ENCODE measurements at regions not wholly inside any gene's neighbourhood (a gene's known extent, or its start where the extent isn't known, plus 50 kb on each side); places are given as distances from the start of the nearest gene placed in this dataset.
"Not testable (repeated sequence)": the region's sequence is repeated elsewhere in the genome, so short reads cannot be mapped to it uniquely, and the experiment has no call there.

DNA sequence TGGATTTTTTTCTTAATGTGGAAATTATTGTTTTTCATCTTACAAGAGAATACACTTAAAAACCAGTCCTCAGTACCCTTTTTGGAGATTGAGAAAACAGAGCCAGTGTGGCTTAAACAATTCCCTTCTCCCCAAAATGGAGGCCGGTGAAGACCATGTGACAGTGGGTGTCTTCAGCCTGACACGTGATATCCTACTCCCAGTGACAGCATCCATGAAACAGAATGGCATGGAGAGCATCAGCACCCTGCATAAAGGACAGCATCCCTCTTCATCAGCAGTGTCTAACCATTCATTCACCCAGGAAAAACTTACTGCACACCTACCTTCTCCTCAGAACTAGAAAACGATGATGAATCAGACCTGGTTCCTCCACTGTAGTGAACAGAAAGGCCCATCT is 103.4 kb upstream of the RAI14 start:
- TF ChIP-seq, protein P1, sequence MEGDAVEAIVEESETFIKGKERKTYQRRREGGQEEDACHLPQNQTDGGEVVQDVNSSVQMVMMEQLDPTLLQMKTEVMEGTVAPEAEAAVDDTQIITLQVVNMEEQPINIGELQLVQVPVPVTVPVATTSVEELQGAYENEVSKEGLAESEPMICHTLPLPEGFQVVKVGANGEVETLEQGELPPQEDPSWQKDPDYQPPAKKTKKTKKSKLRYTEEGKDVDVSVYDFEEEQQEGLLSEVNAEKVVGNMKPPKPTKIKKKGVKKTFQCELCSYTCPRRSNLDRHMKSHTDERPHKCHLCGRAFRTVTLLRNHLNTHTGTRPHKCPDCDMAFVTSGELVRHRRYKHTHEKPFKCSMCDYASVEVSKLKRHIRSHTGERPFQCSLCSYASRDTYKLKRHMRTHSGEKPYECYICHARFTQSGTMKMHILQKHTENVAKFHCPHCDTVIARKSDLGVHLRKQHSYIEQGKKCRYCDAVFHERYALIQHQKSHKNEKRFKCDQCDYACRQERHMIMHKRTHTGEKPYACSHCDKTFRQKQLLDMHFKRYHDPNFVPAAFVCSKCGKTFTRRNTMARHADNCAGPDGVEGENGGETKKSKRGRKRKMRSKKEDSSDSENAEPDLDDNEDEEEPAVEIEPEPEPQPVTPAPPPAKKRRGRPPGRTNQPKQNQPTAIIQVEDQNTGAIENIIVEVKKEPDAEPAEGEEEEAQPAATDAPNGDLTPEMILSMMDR (IDR thresholded peaks at IDR 0.05): no peak
- H3K4me1 ChIP-seq (ENCODE audit: low read depth): peaks cover 14% of the 10 kb centered on the region
- no peaks in the 10 kb centered on the region for H3K36me3 ChIP-seq (ENCODE audit: low read depth)
- no peak for ATAC-seq
- no peak for DNase-seq
- no peaks in the 10 kb centered on the region for H3K9me3 ChIP-seq
- intact Hi-C loops (cut with DNase I, micrococcal nuclease): no loop called here
- H3K4me3 ChIP-seq: no peak overlapping the region

DNA sequence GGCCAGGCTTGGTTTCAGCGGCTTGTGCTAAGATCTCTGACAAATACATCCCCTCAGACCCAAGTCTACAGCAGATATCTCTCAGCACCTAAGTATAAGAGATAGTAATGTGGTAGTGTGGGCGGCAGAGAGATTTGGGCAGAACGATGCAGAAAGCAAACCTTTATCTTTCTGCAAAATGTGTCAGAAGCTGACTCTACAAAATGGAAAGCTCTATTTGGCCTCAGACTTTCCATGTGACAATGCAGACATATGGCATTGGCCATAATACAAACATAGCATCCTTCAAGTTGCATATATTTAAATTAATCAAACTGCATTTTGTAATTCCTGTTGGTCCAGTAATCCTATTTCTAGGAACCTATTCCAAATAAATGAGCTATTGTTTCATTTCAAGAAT is 102.5 kb upstream of the RAI14 start:
- no peaks in the 10 kb centered on the region for H3K36me3 ChIP-seq (ENCODE audit: low read depth)
- ATAC-seq: no peak
- intact Hi-C loops (cut with DNase I, micrococcal nuclease): no loop called here

DNA sequence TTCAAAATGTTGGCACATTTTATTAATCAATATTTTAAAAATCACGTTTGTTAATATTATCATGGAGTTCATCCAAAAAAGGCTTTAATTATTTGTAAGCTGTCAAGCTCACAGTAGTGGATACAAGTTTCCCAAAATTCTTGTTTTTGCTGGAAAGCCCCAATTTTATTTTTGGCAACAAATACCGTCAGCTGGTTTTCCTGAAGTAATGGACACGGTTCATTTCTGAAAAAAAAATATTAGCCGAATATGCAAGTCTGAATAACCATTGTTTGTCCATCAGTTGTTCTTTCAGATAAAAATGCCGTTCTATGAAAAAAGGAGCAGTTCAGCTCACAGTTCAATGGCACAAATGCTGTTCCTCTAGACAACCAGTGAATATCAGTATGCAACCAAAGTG is 101.5 kb upstream of the RAI14 start:
- Histone ChIP-seq H3K4me3 (no peak overlapping the region), H3K36me3 (ENCODE audit: low read depth) (no peaks in the 10 kb centered on the region), H3K9me3 (no peaks in the 10 kb centered on the region), H3K4me1 (ENCODE audit: low read depth) (peaks cover 14% of the 10 kb centered on the region)
- DNase-seq (no peak), ATAC-seq (no peak)
- intact Hi-C loops (cut with DNase I, micrococcal nuclease): no loop called here
- TF ChIP-seq, protein P1 (IDR thresholded peaks at IDR 0.05): no peak

More for the DNA sequence above, 102.5 kb upstream of the RAI14 start:
- peaks cover 14% of the 10 kb centered on the region for H3K4me1 ChIP-seq (ENCODE audit: low read depth)
- TF ChIP-seq, protein P1 (IDR thresholded peaks at IDR 0.05): no peak
- H3K4me3 ChIP-seq: no peak overlapping the region
- no peak for DNase-seq
- H3K9me3 ChIP-seq: no peaks in the 10 kb centered on the region

GRCh38 chr5:34555699-34556508 is 100.2 kb upstream of the RAI14 start:
- H3K9me3 ChIP-seq: no peaks in the 10 kb centered on the region
- no peaks in the 10 kb centered on the region for H3K36me3 ChIP-seq (ENCODE audit: low read depth)
- TF ChIP-seq, protein P1 (IDR thresholded peaks at IDR 0.05): no peak
- DNase-seq (peak in 1 of 3 donors; percentile 21), ATAC-seq (peak; percentile 83)
- intact Hi-C loops (cut with DNase I, micrococcal nuclease): no loop called here
- no peak overlapping the region for H3K4me3 ChIP-seq
- peaks cover 9% of the 10 kb centered on the region for H3K4me1 ChIP-seq (ENCODE audit: low read depth)

DNA sequence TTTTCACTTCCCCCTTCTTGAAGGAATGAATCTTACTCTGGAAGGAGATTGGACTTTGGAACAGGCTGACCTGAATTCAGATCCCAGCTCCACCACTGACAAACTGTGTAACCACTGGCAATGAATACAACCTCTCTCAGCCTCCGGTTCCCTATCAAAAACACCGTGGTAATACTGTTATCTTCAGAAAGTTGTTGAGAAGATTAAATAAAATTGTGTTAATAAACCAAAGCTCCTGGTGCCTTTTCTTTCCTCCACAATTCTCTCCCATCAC is 99.7 kb upstream of the RAI14 start:
- no peaks in the 10 kb centered on the region for H3K36me3 ChIP-seq (ENCODE audit: low read depth)
- H3K4me1 ChIP-seq (ENCODE audit: low read depth): peaks cover 7% of the 10 kb centered on the region
- H3K9me3 ChIP-seq: no peaks in the 10 kb centered on the region
- peak; percentile 84 for ATAC-seq
- no peak overlapping the region for H3K4me3 ChIP-seq
- intact Hi-C loops (cut with DNase I, micrococcal nuclease): no loop called here
- DNase-seq: peak in 1 of 3 donors; percentile 24
- TF ChIP-seq, protein P1 (IDR thresholded peaks at IDR 0.05): no peak

DNA sequence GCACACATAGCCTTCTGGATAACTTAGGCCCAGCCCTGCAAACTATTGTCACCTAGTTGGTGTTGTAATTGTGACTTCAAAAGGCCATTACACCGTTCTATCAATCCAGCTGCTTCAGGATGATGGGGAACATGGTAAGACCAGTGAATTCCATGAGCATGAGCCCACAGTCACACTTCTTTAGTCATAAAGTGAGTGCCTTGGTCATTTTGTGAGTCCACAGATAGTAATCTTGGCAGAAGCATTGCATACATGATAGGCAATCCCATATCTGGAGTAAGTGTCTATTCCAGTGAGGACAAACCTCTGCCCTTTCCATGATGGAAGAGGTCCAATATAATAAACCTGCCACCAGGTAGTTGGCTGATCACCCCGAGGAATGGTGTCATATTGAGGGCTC is 94.5 kb upstream of the RAI14 start:
- H3K36me3 ChIP-seq (ENCODE audit: low read depth); H3K4me3 ChIP-seq; ATAC-seq; H3K4me1 ChIP-seq (ENCODE audit: low read depth); intact Hi-C loops (cut with DNase I, micrococcal nuclease); H3K9me3 ChIP-seq; DNase-seq: not testable (repeated sequence)

Measured in mucosa of descending colon (tissue), 3 donors.